ENCODE measurements at regions not wholly inside any gene's neighbourhood (a gene's known extent, or its start where the extent isn't known, plus 50 kb on each side); places are given as distances from the start of the nearest gene placed in this dataset.
"Not testable (repeated sequence)": the region's sequence is repeated elsewhere in the genome, so short reads cannot be mapped to it uniquely, and the experiment has no call there.

DNA sequence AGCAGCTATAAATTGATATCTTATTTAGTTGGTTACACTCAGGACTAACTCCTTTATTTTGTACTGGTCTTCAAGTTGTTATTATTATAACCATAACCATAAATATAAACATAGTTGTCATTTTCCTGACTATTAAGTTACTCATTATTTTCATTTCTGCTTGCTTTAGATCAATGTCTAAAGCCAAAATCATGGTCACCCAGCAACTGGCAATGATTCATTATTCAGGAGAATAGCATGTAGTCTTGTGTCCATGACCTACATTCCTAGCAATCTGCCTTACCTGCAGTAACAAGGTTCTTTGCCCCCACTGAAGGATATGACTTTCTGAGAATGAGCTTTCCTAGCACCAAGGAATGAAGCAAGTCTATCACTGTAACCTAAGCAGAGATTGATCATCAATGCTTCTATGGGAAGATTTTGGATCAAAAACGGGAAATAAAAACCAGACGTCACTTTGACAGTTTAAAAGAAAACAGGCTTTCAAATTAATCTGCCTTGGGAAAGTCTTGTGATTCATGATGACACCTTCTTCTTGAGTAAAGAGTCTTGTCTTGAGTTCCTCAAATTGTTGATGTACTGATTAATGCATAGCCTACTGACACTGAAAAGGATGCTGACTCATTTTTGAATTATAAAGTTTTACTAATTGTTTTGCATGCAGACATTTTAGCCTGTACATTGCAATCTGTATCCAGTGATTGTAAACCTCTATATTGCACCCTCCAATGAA is 203.3 kb upstream of the IVNS1ABP start:
- Histone ChIP-seq H3K4me3 (ENCODE audit: low read depth, low read length) (no peak overlapping the region), H3K27me3 (ENCODE audit: control insufficient read depth, insufficient read depth, low read length) (no peaks in the 10 kb centered on the region), H3K36me3 (ENCODE audit: control insufficient read depth, insufficient read depth, low read length) (no peaks in the 10 kb centered on the region)
- no peak for TF ChIP-seq CTCF (IDR thresholded peaks at IDR 0.05; ENCODE audit: insufficient read depth, low read length, severe bottlenecking)
- DNase-seq (ENCODE audit: low read depth) (peak; percentile 96), FAIRE-seq (no peak)

DNA sequence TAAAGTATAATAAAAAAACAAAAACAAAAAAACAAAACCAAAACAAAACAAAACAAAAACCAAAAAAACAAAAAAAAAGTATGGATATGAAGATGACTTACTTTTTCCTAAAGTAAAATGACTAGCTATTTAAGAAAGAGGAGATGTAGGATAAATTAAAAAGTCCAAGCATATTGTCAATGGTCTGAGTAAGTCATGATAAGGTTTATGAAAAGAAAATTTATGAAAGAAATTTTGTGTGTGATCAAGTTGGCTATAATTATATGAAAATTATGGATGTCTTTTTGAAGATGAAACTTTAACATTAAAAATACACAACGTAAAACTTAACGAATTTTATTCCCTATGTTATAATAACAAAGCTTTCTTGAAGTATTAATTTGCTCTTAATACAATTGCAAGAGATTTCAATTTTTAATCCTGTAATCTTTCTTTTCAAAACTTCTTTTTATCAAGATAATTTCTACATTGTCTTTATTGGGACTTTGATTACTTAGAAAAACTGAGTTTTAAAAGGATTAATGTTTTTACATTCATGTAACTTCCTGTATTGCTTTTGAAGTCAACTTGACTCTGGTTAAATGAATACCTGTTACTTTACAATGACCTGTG is 200.9 kb upstream of the IVNS1ABP start:
- no peak for TF ChIP-seq CTCF (IDR thresholded peaks at IDR 0.05; ENCODE audit: insufficient read depth, low read length, severe bottlenecking)
- DNase-seq (ENCODE audit: low read depth) = no peak
- H3K4me3 ChIP-seq (ENCODE audit: low read depth, low read length) = no peak overlapping the region
- no peaks in the 10 kb centered on the region for H3K27me3 ChIP-seq (ENCODE audit: control insufficient read depth, insufficient read depth, low read length)
- no peaks in the 10 kb centered on the region for H3K36me3 ChIP-seq (ENCODE audit: control insufficient read depth, insufficient read depth, low read length)
- no peak for FAIRE-seq

DNA sequence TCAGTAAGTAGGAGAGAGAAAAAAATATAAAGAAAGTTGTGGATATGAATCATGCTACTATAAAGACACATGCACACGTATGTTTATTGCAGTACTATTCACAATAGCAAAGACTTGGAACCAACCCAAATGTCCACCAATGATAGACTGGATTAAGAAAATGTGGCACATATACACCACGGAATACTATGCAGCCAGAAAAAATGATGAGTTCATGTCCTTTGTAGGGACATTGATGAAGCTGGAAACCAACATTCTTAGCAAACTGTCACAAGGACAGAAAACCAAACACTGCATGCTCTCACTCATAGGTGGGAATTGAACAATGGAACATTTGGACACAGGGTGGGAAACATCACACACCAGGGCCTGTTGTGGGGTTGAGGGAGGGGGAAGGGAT is 200.3 kb upstream of the IVNS1ABP start:
- H3K4me3 ChIP-seq (ENCODE audit: low read depth, low read length); FAIRE-seq; DNase-seq (ENCODE audit: low read depth); H3K27me3 ChIP-seq (ENCODE audit: control insufficient read depth, insufficient read depth, low read length); H3K36me3 ChIP-seq (ENCODE audit: control insufficient read depth, insufficient read depth, low read length): not testable (repeated sequence)

DNA sequence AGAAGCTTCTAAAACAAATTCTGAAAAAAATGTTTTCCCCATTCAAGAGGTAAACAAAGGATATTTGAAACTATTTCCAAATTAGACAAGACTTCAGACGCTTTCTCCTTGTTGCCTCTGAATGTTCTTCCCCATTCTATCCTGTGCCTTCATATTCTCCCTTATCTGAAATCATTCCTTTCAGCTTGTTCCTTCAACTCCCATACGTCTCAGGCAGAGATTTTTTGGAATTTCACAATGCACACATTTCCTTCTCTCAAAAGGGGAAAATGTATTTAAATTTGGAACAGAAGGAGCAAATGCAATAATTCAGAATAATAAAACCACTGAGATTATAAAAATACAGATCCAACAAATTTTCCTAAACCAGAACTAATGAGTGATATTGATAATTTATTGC is 198.7 kb upstream of the IVNS1ABP start:
- DNase-seq (ENCODE audit: low read depth) (no peak), FAIRE-seq (no peak)
- no peaks in the 10 kb centered on the region for H3K27me3 ChIP-seq (ENCODE audit: control insufficient read depth, insufficient read depth, low read length)

GRCh38 chr1:185514311-185514710 is 197.3 kb upstream of the IVNS1ABP start:
- Histone ChIP-seq H3K4me3 (ENCODE audit: low read depth, low read length) (no peak overlapping the region), H3K27me3 (ENCODE audit: control insufficient read depth, insufficient read depth, low read length) (no peaks in the 10 kb centered on the region), H3K36me3 (ENCODE audit: control insufficient read depth, insufficient read depth, low read length) (no peaks in the 10 kb centered on the region)
- DNase-seq (ENCODE audit: low read depth) = no peak
- no peak for TF ChIP-seq CTCF (IDR thresholded peaks at IDR 0.05; ENCODE audit: insufficient read depth, low read length, severe bottlenecking)
- FAIRE-seq = no peak

More for the DNA sequence above, 198.7 kb upstream of the IVNS1ABP start:
- TF ChIP-seq CTCF (IDR thresholded peaks at IDR 0.05; ENCODE audit: insufficient read depth, low read length, severe bottlenecking) = no peak
- Histone ChIP-seq H3K36me3 (ENCODE audit: control insufficient read depth, insufficient read depth, low read length) (no peaks in the 10 kb centered on the region), H3K4me3 (ENCODE audit: low read depth, low read length) (no peak overlapping the region)

- DNase-seq (ENCODE audit: low read depth) (peak; percentile 36), FAIRE-seq (no peak)
- Histone ChIP-seq H3K4me3 (ENCODE audit: low read depth, low read length) (no peak overlapping the region), H3K27me3 (ENCODE audit: control insufficient read depth, insufficient read depth, low read length) (no peaks in the 10 kb centered on the region), H3K36me3 (ENCODE audit: control insufficient read depth, insufficient read depth, low read length) (no peaks in the 10 kb centered on the region)
- TF ChIP-seq CTCF (IDR thresholded peaks at IDR 0.05; ENCODE audit: insufficient read depth, low read length, severe bottlenecking) = no peak
Observed at GRCh38 chr1:185512442-185512841, 195.4 kb upstream of the IVNS1ABP start.

All from bronchial epithelial cell (primary cell).